ENCODE measurements at regions not wholly inside any gene's neighbourhood (a gene's known extent, or its start where the extent isn't known, plus 50 kb on each side); places are given as distances from the start of the nearest gene placed in this dataset.
A peak's percentile ranks its signal among the peaks of the same experiment; 100 is the strongest.

GRCh38 chr10:59068581-59069191, 107.8 kb upstream of the PHYHIPL start (continued):
- TF ChIP-seq BACH1 (IDR thresholded peaks at IDR 0.05; ENCODE audit: borderline replicate concordance) (0 out of 2 replicates have a peak, but pooled peaks have one; percentile 41), RAD21 (IDR thresholded peaks at IDR 0.05; ENCODE audit: insufficient read depth, low read depth, low read length) (no peak), SRF (IDR thresholded peaks at IDR 0.05; ENCODE audit: low read depth in 2 of 2, low read length in 2 of 2) (no peak), EP300 (IDR thresholded peaks at IDR 0.05; ENCODE audit: borderline replicate concordance in 1 of 2, control insufficient read depth in 1 of 2, low read depth in 2 of 2, low read length in 2 of 2) (peak; percentile 32 to 55; a peak in 2 of 4 replicates), BHLHE40 (IDR thresholded peaks at IDR 0.05; ENCODE audit: borderline replicate concordance in 1 of 2, low read depth in 2 of 2, low read length in 1 of 2) (no peak), ZNF687 (IDR thresholded peaks at IDR 0.05) (peak; percentile 91), POU2F2 (IDR thresholded peaks at IDR 0.05; ENCODE audit: borderline replicate concordance, low read depth, low read length) (no peak), ZNF592 (IDR thresholded peaks at IDR 0.05) (peak; percentile 53), SUPT20H (IDR thresholded peaks at IDR 0.05; ENCODE audit: borderline replicate concordance, control insufficient read depth, low read depth, low read length) (no peak), SPI1 (IDR thresholded peaks at IDR 0.05; ENCODE audit: borderline replicate concordance, insufficient read depth, low read depth, low read length) (peak; percentile 76), PBX3 (IDR thresholded peaks at IDR 0.05; ENCODE audit: insufficient replicate concordance, low read depth, low read length) (no peak), DPF2 (IDR thresholded peaks at IDR 0.05) (0 out of 2 replicates have a peak, but pooled peaks have one; percentile 41), FOXK2 (IDR thresholded peaks at IDR 0.05) (no peak), CREM (IDR thresholded peaks at IDR 0.05; ENCODE audit: low read depth) (peak; percentile 46; the same call in 1 of the 2 replicates), PML (IDR thresholded peaks at IDR 0.05; ENCODE audit: low read length) (no peak), USF1 (IDR thresholded peaks at IDR 0.05; ENCODE audit: borderline replicate concordance, extremely low read length, insufficient read depth, low read depth, low read length) (no peak), TCF3 (IDR thresholded peaks at IDR 0.05; ENCODE audit: borderline replicate concordance, insufficient read depth, low read depth, low read length) (no peak), KAT2A (conservative IDR thresholded peaks at IDR 0.05; ENCODE audit: control insufficient read depth, low read depth, low read length) (no peak), LARP7 (IDR thresholded peaks at IDR 0.05) (peak; percentile 20; the same call in 1 of the 2 replicates)

Data from GM12878 (cell line).